HepG2 (cell line): ENCODE measurements at regions not wholly inside any gene's neighbourhood (a gene's known extent, or its start where the extent isn't known, plus 50 kb on each side); places are given as distances from the start of the nearest gene placed in this dataset.

ENCODE experiments used
- ATAC-seq: fragments of 200-7000 bp; cut with Tn5 transposase; 3 replicates; pipeline ENCODE4 v1.9.1; 2020; ENCODE audit warnings: mild to moderate bottlenecking, moderate library complexity
- BruUV-seq: library from RNA; stranded (reverse); fragments of 400-500 nt; replicated peaks from 2 replicates; lab custom pipeline; 2021; lab: Mats Ljungman, UMichigan
- CTCF ChIA-PET: fragments of 300-600 bp; formaldehyde crosslinking; extraction: SDS; loops from one replicate; lab custom pipeline; 2021; ENCODE audit warnings: low total read pairs, inconsistent platforms, low intra/inter-chr PET ratio; lab: Yijun Ruan, JAX
- POLR2A ChIA-PET: fragments of 350-600 bp; sonication (Branson Sonifier 250); formaldehyde crosslinking; loops from one replicate; lab custom pipeline; 2020; ENCODE audit warnings: antibody characterized with exemption, inconsistent platforms; lab: Yijun Ruan, JAX
- DNase-seq: peaks from one replicate; pipeline ENCODE4 v3.0.0-alpha.2; 2015; ENCODE audit warnings: low spot score
- FAIRE-seq: peaks from 3 replicates; lab custom pipeline; 2011; peaks lifted over from hg19 to GRCh38; lab: Jason Lieb, UNC
- H2AFZ ChIP-seq: one replicate; pipeline ENCODE4 v1.6.1; 2011; ENCODE audit warnings: low read length, inconsistent platforms
- H3K27ac ChIP-seq: fragments of 300-600 bp; 3 replicates; pipeline ENCODE4 v1.8.0; 2011; ENCODE audit warnings: mixed run types, mild to moderate bottlenecking, mixed read lengths, low read length, inconsistent platforms; ENCODE audit not compliant: insufficient read depth; ENCODE audit errors: extremely low read length
- H3K27me3 ChIP-seq, 2 experiments: fragments of 200-600 bp in 1 of 2; 2 replicates in 1 of 2; 3 replicates in 1 of 2; pipeline versions ENCODE4 v1.6.0 to v1.8.0; 2011; ENCODE audit warnings: low read length in 2 of 2, mild to moderate bottlenecking in 2 of 2, moderate library complexity in 2 of 2, inconsistent platforms in 1 of 2; ENCODE audit not compliant: insufficient read depth in 2 of 2, control insufficient read depth in 1 of 2
- H3K36me3 ChIP-seq, 2 experiments: fragments of 200-600 bp in 1 of 2; replicated peaks in 1 of 2; 2 replicates in 1 of 2; 3 replicates in 1 of 2; pipeline versions ENCODE4 v1.5.1 to v1.8.0; 2011; ENCODE audit warnings: low read length in 2 of 2, inconsistent platforms in 1 of 2; ENCODE audit not compliant: insufficient read depth in 2 of 2, control insufficient read depth in 1 of 2
- H3K4me1 ChIP-seq: 2 replicates; pipeline ENCODE4 v1.5.1; 2012; ENCODE audit warnings: low read length, inconsistent platforms; ENCODE audit not compliant: insufficient read depth
- H3K4me2 ChIP-seq: 2 replicates; pipeline ENCODE4 v1.6.0; 2011; ENCODE audit warnings: low read depth, low read length, inconsistent platforms
- H3K4me3 ChIP-seq, 3 experiments: fragments of 200-600 bp in 1 of 3; sonication (generic), shearing (Covaris generic) in 1 of 3; replicated peaks in 1 of 3; 2 replicates each; pipeline ENCODE4 v1.5.1; 2011 to 2016; ENCODE audit warnings: low read length in 3 of 3, inconsistent platforms in 2 of 3, low read depth in 2 of 3, mild to moderate bottlenecking in 2 of 3, control low read depth in 1 of 3, mixed read lengths in 1 of 3; ENCODE audit not compliant: insufficient read depth in 1 of 3
- H3K79me2 ChIP-seq: one replicate; pipeline ENCODE4 v1.6.1; 2011; ENCODE audit warnings: low read length, inconsistent platforms; ENCODE audit not compliant: insufficient read depth
- H3K9ac ChIP-seq: 2 replicates; pipeline ENCODE4 v1.6.0; 2011; ENCODE audit warnings: mild to moderate bottlenecking, low read depth, low read length, inconsistent platforms; ENCODE audit not compliant: insufficient read depth
- H3K9me3 ChIP-seq: 2 replicates; pipeline ENCODE4 v1.5.1; 2012; ENCODE audit warnings: mild to moderate bottlenecking, low read length
- H4K20me1 ChIP-seq: 2 replicates; pipeline ENCODE4 v1.6.0; 2011; ENCODE audit warnings: inconsistent platforms, mild to moderate bottlenecking, low read length, moderate library complexity; ENCODE audit not compliant: insufficient read depth
- ATF2 ChIP-seq: sonication (generic); formaldehyde crosslinking; IDR thresholded peaks from 2 replicates; pipeline ENCODE4 v1.4.0; 2020; ENCODE audit warnings: missing genetic modification reagents
- ELF1 ChIP-seq: sonication (generic); formaldehyde crosslinking; IDR thresholded peaks from 2 replicates; pipeline ENCODE4 v1.4.0; 2020; ENCODE audit warnings: missing genetic modification reagents
- FOXM1 ChIP-seq: sonication (generic); formaldehyde crosslinking; IDR thresholded peaks from 2 replicates; pipeline ENCODE4 v1.5.0; 2020; ENCODE audit warnings: missing genetic modification reagents
- NR0B2 ChIP-seq: sonication (generic); formaldehyde crosslinking; IDR thresholded peaks from 2 replicates; pipeline ENCODE4 v1.4.0; 2020; ENCODE audit warnings: mild to moderate bottlenecking, missing genetic modification reagents
- THYN1 ChIP-seq: sonication (generic); formaldehyde crosslinking; IDR thresholded peaks from 2 replicates; pipeline ENCODE4 v1.8.1; 2023; ENCODE audit warnings: low read depth, mild to moderate bottlenecking, moderate library complexity, missing genetic modification reagents, borderline replicate concordance
- ZFY ChIP-seq: sonication (generic); formaldehyde crosslinking; IDR thresholded peaks from 2 replicates; pipeline ENCODE4 v1.4.0; 2020; ENCODE audit warnings: missing genetic modification reagents
- ZNF138 ChIP-seq: sonication (generic); formaldehyde crosslinking; IDR thresholded peaks from 2 replicates; pipeline ENCODE4 v1.5.0; 2020; ENCODE audit warnings: mild to moderate bottlenecking, low read depth, missing genetic modification reagents
- ZNF224 ChIP-seq: sonication (generic); formaldehyde crosslinking; IDR thresholded peaks from 2 replicates; pipeline ENCODE4 v1.5.0; 2020; ENCODE audit warnings: mild to moderate bottlenecking, missing genetic modification reagents
- ZNF556 ChIP-seq: sonication (generic); formaldehyde crosslinking; IDR thresholded peaks from 2 replicates; pipeline ENCODE4 v1.4.0; 2020; ENCODE audit warnings: mild to moderate bottlenecking, missing genetic modification reagents, borderline replicate concordance
- ZNF609 ChIP-seq: sonication (generic); formaldehyde crosslinking; IDR thresholded peaks from 2 replicates; pipeline ENCODE4 v1.4.0; 2020; ENCODE audit warnings: mild to moderate bottlenecking, missing genetic modification reagents, borderline replicate concordance
- WGBS: methylation state at CpG from one replicate; pipeline ENCODE4 v1.1.6; 2017; ENCODE audit warnings: low lambda C conversion rate; 5-methylcytosine and 5-hydroxymethylcytosine counted together
- in situ Hi-C: cut with HindIII; loops from 2 replicates; pipeline ENCODE4 v1.10.0; 2017; ENCODE audit warnings: low pct_unique_long_range_greater_than_20kb; ENCODE audit not compliant: extremely low pct_ligation_motif_present
- intact Hi-C: fragments of 100-400 bp; cut with micrococcal nuclease; formaldehyde crosslinking; loops from one replicate; pipeline ENCODE4 v1.10.0; 2022; ENCODE audit not compliant: unreplicated experiment
- TF ChIP-seq, protein P1 (sequence below): IDR thresholded peaks from 2 replicates; pipeline ENCODE4 v1.4.0; 2020; ENCODE audit warnings: mild to moderate bottlenecking, missing genetic modification reagents

GRCh38 chr2:43158259-43158880 is 68.0 kb downstream of the ZFP36L2 start:
- Histone ChIP-seq H3K4me2 (peak overlapping the region; percentile 94), H3K36me3 (no peaks in the 10 kb centered on the region), H3K27me3 (no peaks in the 10 kb centered on the region), H3K27ac (peak overlapping the region; percentile 57), H4K20me1 (no peaks in the 10 kb centered on the region), H3K79me2 (no peaks in the 10 kb centered on the region), H3K9me3 (no peaks in the 10 kb centered on the region), H2AFZ (peak overlapping the region; percentile 57), H3K4me1 (peaks cover 90% of the 10 kb centered on the region), H3K9ac (peak overlapping the region; percentile 68), H3K4me3 (peak overlapping the region; percentile 39 to 70 (median 53))
- peak; percentile 47 for ATAC-seq
- peak; percentile 80 for FAIRE-seq
- ChIA-PET CTCF (no interaction called here), POLR2A (interaction anchor here (0.6 to 2.1 kb wide), 20 partner anchors 10 to 232 kb away, joined by 3 to 28 read pairs (median 4); partner anchors contain the start of gene ZFP36L2)
- in situ Hi-C loops (no loop called here), intact Hi-C loops (loop anchor here (1.0 to 2.0 kb wide), 2 partner anchors 12 to 20 kb away; no protein-coding TSS in a partner anchor)
- 3% methylated on average over 11 of the region's 11 CpGs for WGBS
- BruUV-seq = TSS peak; percentile 65
- peak; percentile 74 for DNase-seq
- TF ChIP-seq ZNF224 (CRISPR knock-in tag) = 0 out of 2 replicates have a peak, but pooled peaks have one; percentile 51
- TF ChIP-seq ZNF138 (CRISPR knock-in tag) = 0 out of 2 replicates have a peak, but pooled peaks have one; percentile 8
- peak; percentile 51; the same call in 1 of the 2 replicates for TF ChIP-seq ZNF609
- peak; percentile 62; the same call in 1 of the 2 replicates for TF ChIP-seq ZFY (CRISPR knock-in tag)
- TF ChIP-seq, protein P1, sequence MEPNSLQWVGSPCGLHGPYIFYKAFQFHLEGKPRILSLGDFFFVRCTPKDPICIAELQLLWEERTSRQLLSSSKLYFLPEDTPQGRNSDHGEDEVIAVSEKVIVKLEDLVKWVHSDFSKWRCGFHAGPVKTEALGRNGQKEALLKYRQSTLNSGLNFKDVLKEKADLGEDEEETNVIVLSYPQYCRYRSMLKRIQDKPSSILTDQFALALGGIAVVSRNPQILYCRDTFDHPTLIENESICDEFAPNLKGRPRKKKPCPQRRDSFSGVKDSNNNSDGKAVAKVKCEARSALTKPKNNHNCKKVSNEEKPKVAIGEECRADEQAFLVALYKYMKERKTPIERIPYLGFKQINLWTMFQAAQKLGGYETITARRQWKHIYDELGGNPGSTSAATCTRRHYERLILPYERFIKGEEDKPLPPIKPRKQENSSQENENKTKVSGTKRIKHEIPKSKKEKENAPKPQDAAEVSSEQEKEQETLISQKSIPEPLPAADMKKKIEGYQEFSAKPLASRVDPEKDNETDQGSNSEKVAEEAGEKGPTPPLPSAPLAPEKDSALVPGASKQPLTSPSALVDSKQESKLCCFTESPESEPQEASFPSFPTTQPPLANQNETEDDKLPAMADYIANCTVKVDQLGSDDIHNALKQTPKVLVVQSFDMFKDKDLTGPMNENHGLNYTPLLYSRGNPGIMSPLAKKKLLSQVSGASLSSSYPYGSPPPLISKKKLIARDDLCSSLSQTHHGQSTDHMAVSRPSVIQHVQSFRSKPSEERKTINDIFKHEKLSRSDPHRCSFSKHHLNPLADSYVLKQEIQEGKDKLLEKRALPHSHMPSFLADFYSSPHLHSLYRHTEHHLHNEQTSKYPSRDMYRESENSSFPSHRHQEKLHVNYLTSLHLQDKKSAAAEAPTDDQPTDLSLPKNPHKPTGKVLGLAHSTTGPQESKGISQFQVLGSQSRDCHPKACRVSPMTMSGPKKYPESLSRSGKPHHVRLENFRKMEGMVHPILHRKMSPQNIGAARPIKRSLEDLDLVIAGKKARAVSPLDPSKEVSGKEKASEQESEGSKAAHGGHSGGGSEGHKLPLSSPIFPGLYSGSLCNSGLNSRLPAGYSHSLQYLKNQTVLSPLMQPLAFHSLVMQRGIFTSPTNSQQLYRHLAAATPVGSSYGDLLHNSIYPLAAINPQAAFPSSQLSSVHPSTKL (CRISPR knock-in tag) = peak; percentile 40
- no peak for TF ChIP-seq FOXM1 (CRISPR knock-in tag)
- TF ChIP-seq ZNF556 (CRISPR knock-in tag) = 0 out of 2 replicates have a peak, but pooled peaks have one; percentile 57
- TF ChIP-seq ATF2 = peak; percentile 34; the same call in 1 of the 2 replicates
- peak; percentile 84 for TF ChIP-seq ELF1 (CRISPR knock-in tag)
- TF ChIP-seq NR0B2 = peak; percentile 57; the same call in 1 of the 2 replicates
- no peak for TF ChIP-seq THYN1 (CRISPR knock-in tag)
